Liver (tissue), 3 donors: ENCODE measurements at regions not wholly inside any gene's neighbourhood (a gene's known extent, or its start where the extent isn't known, plus 50 kb on each side); places are given as distances from the start of the nearest gene placed in this dataset.

Experiments
- ATF3 ChIP-seq: IDR thresholded peaks from 2 replicates; pipeline ENCODE4 v1.6.1; 2016; ENCODE audit warnings: antibody characterized with exemption
- EGR1 ChIP-seq, 2 donors: IDR thresholded peaks; 2 replicates each; pipeline ENCODE4 v1.6.1; 2016 to 2018; ENCODE audit warnings: antibody characterized with exemption in 2 of 2, low read depth in 2 of 2
- FOXA1 ChIP-seq: IDR thresholded peaks from 2 replicates; pipeline ENCODE4 v1.6.1; 2016; ENCODE audit warnings: antibody characterized with exemption
- GABPA ChIP-seq, 2 donors: IDR thresholded peaks in 1 of 2; conservative IDR thresholded peaks in 1 of 2; 2 replicates each; pipeline ENCODE4 v1.6.1; 2016; ENCODE audit warnings: antibody characterized with exemption in 2 of 2, mild to moderate bottlenecking in 1 of 2, moderate library complexity in 1 of 2
- JUND ChIP-seq, 2 donors: IDR thresholded peaks; 2 replicates each; pipeline ENCODE4 v1.6.1; 2016; ENCODE audit warnings: antibody characterized with exemption in 2 of 2
- NR2F2 ChIP-seq: IDR thresholded peaks from 2 replicates; pipeline ENCODE4 v1.6.1; 2016; ENCODE audit warnings: antibody characterized with exemption
- RAD21 ChIP-seq, 2 donors: IDR thresholded peaks; 2 replicates each; pipeline ENCODE4 v1.6.1; 2016; ENCODE audit warnings: antibody characterized with exemption in 2 of 2, mild to moderate bottlenecking in 2 of 2
- REST ChIP-seq: IDR thresholded peaks from 2 replicates; pipeline ENCODE4 v1.6.1; 2016; ENCODE audit warnings: antibody characterized with exemption, mild to moderate bottlenecking
- SP1 ChIP-seq: IDR thresholded peaks from 2 replicates; pipeline ENCODE4 v1.6.1; 2018; ENCODE audit warnings: antibody characterized with exemption, mild to moderate bottlenecking
- TAF1 ChIP-seq: conservative IDR thresholded peaks from 2 replicates; pipeline ENCODE4 v1.6.1; 2016; ENCODE audit warnings: antibody characterized with exemption, mild to moderate bottlenecking
- YY1 ChIP-seq: IDR thresholded peaks from 2 replicates; pipeline ENCODE4 v1.6.1; 2016; ENCODE audit warnings: antibody characterized with exemption, mild to moderate bottlenecking
- TF ChIP-seq, protein P1 (sequence below): fragments of 150-350 bp; IDR thresholded peaks from 2 replicates; pipeline ENCODE4 v1.5.1; 2017; ENCODE audit warnings: improper control_type of control experiment, low read depth, low read length; ENCODE audit not compliant: missing input control
- TF ChIP-seq, protein P2 (sequence below): IDR thresholded peaks from 2 replicates; pipeline ENCODE4 v1.6.1; 2016; ENCODE audit warnings: antibody characterized with exemption
- TF ChIP-seq, protein P3 (sequence below): IDR thresholded peaks from 2 replicates; pipeline ENCODE4 v1.6.1; 2016; ENCODE audit warnings: antibody characterized with exemption
- donor health status: healthy.
- donor health status: healthy.

DNA sequence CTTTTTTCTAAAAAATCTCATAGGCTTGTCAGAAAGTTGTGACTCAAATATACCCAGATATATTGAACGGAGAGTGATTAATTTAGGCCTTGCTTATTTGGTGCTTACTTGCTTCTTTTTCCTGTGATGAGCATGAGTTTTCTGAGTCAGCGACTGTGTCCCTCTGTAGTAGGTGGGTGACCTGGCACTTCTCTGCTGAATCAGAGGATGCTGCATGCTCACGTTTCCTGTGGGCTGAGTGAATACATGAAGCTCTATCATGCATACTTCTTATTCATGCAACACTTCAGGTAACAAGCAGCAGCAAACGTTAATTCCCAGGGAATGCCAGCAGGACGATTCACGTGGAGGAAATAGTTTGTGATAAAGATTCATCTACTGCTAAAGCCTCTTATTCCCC lies 245.0 kb downstream of the KLF5 start:
- TF ChIP-seq, protein P1, sequence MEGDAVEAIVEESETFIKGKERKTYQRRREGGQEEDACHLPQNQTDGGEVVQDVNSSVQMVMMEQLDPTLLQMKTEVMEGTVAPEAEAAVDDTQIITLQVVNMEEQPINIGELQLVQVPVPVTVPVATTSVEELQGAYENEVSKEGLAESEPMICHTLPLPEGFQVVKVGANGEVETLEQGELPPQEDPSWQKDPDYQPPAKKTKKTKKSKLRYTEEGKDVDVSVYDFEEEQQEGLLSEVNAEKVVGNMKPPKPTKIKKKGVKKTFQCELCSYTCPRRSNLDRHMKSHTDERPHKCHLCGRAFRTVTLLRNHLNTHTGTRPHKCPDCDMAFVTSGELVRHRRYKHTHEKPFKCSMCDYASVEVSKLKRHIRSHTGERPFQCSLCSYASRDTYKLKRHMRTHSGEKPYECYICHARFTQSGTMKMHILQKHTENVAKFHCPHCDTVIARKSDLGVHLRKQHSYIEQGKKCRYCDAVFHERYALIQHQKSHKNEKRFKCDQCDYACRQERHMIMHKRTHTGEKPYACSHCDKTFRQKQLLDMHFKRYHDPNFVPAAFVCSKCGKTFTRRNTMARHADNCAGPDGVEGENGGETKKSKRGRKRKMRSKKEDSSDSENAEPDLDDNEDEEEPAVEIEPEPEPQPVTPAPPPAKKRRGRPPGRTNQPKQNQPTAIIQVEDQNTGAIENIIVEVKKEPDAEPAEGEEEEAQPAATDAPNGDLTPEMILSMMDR, result no peak
- TF ChIP-seq EGR1 (IDR thresholded peaks at IDR 0.05; ENCODE audit: low read depth in 2 of 2), result no peak
- no peak for TF ChIP-seq FOXA1
- no peak for TF ChIP-seq SP1
- no peak for TF ChIP-seq ATF3
- no peak for TF ChIP-seq YY1
- no peak for TF ChIP-seq GABPA (IDR thresholded peaks at IDR 0.05 in 1 of 2, conservative IDR thresholded peaks at IDR 0.05 in 1 of 2)
- TF ChIP-seq JUND (IDR thresholded peaks at IDR 0.05), result no peak
- no peak for TF ChIP-seq REST
- no peak for TF ChIP-seq TAF1
- TF ChIP-seq, protein P2, sequence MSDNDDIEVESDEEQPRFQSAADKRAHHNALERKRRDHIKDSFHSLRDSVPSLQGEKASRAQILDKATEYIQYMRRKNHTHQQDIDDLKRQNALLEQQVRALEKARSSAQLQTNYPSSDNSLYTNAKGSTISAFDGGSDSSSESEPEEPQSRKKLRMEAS, result no peak
- TF ChIP-seq, protein P3, sequence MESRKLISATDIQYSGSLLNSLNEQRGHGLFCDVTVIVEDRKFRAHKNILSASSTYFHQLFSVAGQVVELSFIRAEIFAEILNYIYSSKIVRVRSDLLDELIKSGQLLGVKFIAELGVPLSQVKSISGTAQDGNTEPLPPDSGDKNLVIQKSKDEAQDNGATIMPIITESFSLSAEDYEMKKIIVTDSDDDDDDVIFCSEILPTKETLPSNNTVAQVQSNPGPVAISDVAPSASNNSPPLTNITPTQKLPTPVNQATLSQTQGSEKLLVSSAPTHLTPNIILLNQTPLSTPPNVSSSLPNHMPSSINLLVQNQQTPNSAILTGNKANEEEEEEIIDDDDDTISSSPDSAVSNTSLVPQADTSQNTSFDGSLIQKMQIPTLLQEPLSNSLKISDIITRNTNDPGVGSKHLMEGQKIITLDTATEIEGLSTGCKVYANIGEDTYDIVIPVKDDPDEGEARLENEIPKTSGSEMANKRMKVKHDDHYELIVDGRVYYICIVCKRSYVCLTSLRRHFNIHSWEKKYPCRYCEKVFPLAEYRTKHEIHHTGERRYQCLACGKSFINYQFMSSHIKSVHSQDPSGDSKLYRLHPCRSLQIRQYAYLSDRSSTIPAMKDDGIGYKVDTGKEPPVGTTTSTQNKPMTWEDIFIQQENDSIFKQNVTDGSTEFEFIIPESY, result no peak
- TF ChIP-seq NR2F2, result no peak
- TF ChIP-seq RAD21 (IDR thresholded peaks at IDR 0.05), result no peak
